Suppressor macrophage treated with lipopolysaccharide for 4 hours (primary cell): ENCODE measurements at regions not wholly inside any gene's neighbourhood (a gene's known extent, or its start where the extent isn't known, plus 50 kb on each side); places are given as distances from the start of the nearest gene placed in this dataset.
"Not testable (repeated sequence)": the region's sequence is repeated elsewhere in the genome, so short reads cannot be mapped to it uniquely, and the experiment has no call there.

Source experiments
- DNase-seq: peaks from one replicate; pipeline ENCODE4 v3.0.0-alpha.2; 2020

DNA sequence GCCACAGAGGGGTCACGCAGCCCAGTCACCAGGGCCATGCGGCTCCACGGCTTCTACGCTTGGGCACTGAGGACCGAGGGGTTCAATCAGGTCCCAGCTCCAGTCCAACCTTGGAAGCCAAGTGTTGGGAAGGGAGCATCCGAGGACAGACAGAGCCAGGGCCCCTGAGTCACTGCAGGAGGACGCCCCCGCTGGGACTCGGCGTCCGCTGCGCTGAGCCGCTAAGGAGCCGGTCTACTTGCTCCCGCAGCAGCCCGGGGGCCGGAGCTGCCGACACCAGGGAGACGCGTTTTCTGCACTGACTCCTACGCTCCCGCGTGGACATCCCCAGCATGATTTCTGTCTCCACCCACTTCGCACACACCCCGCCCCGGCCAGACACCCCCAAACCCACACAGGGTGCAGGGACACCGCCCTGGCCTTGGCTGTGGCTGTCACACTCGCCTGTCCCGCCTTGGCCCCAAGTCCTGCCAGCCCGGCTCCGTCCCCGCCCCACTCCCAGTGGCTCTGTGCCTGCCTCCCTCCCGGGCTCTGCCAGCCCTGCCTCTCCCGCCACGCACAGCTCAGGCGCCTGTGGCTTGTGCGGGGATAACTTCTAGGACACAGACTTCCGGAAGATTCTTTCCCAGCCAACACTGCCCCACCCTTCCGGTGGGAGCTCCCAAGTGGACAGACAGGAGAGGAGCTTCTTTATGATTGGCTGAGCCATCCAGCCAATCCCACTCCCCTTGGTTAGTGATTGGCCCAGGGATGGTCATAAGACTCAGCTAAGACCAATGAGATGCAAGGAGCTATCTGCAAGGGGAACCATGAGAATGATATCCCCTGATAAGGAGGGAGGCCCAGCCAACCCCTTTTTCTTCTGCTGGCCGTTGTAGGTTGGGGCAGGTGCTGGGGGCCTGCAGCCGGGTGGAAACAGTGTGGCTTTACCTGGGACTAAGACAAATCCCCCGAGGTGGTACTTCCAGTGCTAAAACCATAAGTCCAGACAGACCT lies 118.9 kb upstream of the SFSWAP start:
- no peak for DNase-seq

DNA sequence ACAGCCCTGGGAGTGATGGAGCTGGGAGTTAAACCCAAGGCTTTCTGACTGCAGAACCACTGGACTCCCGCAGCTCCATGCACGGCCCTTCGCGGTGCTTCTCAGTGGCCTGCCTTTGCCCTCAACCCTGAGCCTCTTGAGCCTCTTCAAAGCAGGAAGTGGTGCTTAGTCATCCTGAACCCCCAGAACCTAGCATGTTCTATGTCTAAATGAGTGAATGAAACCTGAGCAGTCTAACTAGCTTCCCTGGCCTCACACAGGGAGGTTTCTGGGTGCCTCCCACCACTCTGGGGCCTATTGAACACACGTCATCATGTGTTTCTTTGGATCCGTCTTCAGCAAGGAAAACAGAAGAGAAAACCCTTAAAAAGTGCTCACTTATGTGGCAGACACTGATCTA lies 117.9 kb upstream of the SFSWAP start:
- peak; percentile 16 for DNase-seq

DNA sequence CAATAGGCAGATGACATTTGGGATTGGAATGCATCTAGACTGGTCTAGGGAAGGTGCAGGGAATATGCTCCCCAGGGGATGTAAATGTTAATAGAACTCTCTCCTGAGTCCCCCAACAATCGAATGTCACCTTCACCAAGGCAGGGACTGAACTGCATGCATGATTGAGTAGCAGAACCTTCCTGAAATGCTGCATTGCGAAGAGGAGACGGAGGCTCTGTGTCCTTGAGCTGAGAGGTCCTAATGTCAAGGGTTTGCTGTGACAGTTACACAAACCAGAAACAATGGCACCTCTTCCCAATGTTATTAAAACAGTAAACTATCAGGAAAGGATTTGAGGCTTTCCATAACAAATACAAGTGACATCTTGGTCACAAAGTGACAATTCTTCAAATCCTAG lies 117.5 kb upstream of the SFSWAP start:
- DNase-seq = no peak

DNA sequence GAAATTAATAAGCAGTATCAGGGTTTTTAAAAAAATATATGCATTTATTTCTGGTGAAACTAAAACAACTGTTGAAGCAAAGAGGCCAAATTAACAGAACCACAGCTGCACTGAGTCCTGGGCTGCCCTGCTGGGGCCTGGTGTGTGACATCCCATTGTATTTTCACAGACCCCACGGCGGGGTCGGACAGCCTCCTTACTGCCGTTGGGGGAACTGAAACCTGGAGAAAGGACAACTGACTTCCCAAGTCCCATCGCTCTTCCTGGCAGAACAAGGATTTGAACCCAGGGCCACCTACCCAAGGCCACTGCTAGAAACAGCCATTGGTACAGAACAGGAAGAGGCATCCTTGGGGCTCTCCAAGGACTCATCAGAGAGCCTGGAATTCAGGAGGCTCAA lies 114.8 kb upstream of the SFSWAP start:
- no peak for DNase-seq

DNA sequence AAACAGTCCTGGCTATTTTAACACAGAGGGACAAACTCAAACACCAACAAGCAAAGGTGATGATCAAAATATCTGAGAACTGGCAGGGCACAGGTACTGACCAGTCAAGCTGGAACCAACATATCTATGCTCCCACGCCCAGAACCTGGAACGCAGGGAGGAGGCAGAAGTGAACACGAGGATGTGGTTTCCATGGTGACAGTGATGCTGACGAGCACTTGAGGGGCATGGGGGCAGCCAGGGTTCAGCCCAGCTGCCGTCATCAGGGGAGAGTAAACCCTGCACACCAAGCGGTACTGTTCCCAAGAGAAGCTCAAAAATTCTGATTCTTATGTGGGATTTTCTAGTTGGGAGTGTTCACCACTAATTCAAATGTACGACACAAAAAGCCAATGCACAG lies 113.6 kb upstream of the SFSWAP start:
- DNase-seq = no peak

DNA sequence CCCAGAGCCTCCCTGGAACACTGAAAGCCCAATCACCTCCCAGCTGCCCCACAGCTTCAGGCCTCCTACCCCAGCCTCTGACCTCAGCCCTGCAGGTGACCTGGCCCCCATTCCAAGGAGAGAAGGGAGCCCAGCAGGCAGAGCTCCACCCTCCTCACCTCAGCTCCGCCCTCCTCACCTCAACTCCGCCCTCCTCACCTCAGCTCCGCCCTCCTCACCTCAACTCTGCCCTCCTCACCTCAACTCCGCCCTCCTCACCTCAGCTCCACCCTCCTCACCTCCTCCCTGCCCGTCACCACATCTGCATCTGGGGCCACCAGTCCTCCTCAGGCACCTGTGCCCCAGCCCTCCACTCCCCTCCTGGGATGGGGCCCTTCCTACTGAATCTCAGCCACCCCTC lies 112.2 kb upstream of the SFSWAP start:
- DNase-seq = no peak

DNA sequence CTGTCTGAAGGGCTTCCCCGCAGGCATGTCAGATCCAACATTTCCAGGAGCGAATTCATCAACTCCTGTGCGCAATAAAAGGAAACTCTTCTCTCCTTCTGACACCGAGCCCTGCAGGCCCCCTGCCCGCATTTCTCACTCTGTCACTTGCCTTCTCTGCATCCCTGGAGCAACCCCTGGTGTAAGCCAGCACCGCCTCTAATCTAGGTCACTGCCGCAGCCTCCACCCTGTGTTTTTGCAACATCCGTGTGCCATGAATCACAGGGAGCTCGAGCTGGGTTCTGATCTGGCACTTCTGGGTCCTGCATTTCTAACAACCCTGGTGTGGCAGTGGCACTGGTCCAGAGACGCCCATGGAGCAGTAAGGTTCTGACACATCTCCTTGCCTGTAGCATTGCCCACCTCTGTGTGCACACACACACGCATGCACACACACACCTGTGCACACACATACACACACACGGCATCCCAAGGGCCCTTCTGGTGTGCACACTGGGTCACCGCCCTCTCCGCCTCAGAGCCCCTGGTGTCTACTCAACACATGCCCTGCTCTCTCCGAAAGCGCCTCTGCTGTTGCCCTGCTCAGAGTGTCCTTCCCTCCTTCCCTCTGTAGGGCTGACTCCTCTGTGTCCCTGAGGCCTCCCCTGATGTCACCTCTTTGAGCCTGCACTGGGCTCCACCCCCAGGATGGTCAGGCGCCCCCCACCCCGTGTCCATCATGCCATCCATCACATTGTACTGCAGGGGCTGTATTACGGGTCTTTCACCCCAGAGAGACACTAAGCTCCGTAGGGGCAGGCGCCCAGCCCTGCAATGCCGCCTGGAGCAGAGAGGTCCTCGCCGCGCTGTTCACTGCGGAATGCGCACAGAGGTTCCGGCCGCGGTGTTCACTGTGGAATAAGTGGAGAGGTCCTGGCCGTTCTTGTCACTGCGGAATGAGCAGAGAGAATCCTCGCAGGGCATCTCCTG lies 111.4 kb upstream of the SFSWAP start:
- DNase-seq = peak; percentile 25

DNA sequence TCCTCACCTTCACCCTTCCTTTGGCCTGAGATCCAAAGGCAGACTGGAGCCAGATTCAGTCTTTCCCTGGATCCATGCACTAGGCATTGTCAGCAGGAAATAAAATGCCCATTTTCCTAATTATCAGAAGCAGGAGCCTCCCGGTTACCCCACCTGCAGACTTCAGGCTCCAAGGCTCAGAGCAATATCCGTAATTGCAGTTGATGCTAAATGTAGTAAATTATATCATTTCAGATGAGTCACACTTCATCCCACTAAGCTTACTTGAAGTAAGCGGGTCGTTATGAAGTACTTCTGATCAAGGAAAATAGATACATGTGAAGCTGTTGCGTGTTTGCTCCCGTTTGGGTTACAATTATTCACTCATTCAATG lies 110.7 kb upstream of the SFSWAP start:
- DNase-seq = no peak

DNA sequence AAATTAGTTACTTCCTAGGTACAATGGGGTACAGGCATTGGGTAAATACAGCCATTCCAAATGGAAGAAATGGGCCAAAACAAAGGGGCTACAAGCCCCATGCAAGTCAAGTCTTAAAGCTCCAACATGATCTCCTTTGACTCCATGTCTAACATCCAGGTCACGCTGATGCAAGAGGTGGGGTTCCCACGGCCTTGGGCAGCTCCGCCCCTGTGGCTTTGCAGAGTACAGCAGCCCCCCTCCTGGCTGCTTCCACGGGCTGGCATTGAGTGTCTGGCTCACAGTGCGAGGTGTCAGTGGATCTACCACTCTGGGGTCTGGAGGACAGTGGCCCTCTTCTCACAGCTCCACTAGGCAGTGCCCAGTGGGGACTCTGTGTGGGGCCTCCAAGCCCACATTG lies 109.4 kb upstream of the SFSWAP start:
- not testable (repeated sequence) for DNase-seq

DNA sequence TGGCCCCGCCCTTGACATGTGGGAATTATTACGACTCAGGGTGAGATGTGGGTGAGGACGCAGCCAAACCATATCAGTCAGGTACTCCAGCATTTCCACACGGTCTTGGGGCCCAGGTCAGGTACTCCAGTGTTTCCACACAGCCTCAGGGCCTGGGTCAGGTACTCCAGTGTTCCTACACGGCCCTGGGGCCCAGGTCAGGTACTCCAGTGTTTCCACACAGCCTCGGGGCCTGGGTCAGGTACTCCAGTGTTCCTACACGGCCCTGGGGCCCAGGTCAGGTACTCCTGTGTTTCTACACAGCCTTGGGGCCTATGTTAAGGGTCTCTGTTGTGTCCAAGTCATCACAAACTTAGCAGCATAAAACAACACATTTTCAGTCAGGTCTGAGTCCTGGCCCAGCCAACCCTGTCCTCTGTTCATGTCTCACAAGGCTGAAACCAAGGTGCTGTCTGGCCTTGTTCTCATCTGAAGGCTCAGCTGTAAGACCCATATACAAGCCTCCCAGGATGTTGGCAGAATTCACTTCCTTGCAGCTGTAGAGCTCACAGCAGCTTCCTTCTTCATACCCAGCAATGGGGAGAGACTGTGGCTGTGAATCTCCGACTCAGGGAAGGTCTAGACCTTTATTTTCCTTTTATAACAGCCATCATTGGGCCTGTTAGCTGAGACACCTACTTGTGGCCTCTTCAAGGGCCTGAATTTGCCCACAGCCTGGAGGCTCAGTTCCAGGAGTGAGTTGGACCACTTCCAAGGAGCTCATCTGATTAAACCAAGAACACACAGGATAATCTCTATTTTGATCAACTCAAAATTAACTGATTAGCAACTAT lies 107.6 kb upstream of the SFSWAP start:
- DNase-seq = peak; percentile 22

DNA sequence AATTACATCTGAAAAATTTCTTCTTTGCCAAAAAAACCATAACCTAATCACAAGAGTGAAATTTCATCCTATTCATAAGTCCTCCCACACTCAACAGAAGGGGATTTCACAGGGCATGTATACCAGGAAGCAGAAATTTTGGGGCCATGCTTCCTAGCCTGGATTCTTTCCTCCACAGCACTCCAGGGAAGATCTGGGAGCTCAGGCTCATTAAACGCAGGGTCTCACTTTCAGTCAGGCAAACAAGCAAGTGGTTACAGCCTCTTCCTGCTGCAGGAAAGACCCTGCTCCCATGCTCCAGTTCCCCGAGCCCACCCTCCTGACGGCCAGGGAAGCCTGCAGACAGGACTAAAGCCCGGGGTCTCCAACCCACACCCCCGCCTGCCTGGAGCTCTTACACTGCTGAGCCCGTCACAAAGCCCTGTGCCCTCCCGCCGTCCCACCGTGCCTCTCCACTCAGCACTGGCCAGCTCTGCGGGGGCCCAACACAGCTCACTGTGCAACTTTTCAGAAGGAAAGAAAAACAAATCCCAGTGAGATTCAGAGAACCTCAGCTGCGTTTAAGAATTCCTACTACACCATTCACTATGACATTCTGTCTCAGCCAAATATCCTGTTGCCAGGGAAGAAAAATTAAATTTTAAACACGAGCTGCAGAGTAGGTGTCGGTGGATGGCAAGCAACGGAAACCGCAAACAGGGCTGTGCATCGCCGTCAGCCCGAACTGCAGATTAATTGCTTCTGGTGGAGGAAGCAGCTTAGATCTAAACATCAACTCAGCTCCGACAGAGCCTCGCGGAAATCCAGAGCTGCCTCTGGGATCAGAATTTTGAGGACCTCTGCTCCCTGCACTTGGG lies 106.7 kb upstream of the SFSWAP start:
- peak; percentile 36 for DNase-seq

DNA sequence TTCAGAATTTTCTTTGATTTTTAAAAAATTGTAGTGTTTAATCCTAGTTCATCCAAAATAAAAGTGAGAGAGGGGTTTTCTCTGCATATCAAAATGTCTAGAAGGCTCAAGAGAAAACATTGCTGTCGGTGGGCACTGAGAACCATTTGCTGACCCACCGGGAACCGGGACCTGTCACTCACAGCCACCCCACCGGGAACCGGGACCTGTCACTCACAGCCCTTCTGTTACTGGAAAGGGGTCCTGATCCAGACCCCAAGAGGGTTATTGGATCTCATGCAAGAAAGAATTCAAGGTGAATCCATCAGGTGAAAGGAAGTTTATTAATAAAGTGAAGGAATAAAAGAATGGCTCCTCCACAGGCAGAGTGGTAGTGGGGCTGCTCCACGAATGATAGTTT lies 106.0 kb upstream of the SFSWAP start:
- DNase-seq = no peak

DNA sequence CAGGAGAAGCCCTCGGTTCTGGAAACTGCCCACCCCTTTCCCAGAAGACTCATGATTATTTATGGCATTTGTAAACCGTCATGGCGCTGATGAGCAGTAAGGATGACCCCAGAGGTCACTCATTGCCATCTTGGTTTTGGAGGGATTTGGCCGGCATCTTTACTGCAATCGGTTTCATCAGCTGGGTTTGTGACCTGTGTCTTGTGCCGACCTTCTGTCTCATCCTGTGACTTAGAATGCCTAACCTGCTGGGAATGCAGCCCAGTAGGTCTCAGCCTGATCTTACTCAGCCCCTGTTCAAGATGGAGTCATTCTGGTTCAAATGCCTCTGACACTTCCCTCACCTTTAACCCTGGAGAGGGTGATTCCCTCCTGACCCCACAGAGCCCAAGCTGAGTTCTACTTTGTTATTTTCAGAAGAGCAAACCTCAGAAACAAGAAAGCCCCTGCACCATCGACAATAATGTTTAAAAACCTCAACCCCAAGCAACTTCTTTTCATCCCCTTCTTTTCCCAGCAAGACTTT lies 105.5 kb upstream of the SFSWAP start:
- DNase-seq = no peak

DNA sequence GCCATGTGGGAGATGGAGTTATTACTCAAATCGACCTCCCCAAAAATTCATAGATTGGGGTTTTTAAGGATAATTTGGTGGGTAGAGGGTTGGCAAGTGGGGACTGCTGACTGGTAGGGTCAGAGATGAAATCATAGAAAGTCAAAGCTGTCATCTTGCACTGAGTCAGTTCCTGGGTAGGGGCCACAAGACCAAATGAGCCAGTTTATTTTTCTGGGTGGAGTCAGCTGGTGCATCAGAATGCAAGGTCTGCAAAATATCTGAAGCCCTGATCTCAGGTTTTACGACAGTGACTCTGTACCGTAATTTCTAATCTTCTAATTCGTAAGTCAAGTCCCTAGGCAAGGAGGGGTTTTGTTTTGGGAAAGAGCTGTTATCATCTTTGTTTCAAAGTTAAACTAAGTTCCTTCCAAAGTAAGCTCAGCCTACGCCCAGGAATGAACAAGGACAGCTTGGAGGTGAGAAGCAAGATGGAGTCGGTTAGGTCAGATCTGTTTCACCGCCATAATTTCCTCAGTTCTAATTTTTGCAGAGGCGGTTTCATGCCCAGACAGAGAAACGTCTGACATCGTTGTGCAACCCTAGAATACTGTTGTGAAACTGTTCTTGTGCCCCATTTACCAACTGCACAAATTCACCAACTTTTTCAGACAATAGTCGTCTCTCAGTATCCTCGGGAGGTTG lies 104.5 kb upstream of the SFSWAP start:
- DNase-seq = peak; percentile 72

DNA sequence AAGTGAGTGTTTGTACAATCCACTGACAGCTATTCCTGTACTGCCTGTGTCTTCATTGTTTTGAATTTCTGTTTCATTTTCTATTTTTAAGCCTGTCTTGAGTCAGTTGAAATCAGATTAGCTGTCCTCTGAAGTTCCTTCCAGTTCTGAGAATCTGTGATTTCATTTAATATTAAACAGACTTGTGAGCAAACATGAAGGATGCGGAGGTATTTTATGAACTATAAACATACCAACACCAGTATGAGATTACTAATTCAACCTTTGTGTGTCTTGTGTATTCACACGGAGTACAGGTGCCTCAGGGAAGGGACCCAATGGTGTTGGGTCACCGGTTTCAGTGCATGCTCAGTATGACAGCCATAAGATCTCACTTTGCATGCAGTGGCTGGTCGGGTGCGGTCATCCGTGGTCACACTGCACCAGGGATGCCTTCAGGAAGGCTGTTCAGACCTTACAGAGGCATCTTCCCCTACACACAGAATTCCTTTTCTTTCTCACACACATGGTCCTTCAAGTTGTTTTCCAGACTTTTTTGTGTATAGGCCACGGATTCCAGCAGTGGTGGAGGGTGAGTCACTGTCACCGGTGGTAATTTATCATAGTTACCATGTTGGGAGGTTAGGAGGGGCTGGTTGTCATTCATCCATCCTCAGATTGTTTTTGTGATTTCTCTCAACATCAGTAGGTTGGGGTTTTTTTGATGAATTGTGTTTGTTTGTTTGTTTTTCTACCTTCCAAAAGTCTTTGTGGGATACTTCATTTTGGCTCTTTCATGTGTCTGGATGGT lies 103.0 kb upstream of the SFSWAP start:
- DNase-seq = peak; percentile 61

DNA sequence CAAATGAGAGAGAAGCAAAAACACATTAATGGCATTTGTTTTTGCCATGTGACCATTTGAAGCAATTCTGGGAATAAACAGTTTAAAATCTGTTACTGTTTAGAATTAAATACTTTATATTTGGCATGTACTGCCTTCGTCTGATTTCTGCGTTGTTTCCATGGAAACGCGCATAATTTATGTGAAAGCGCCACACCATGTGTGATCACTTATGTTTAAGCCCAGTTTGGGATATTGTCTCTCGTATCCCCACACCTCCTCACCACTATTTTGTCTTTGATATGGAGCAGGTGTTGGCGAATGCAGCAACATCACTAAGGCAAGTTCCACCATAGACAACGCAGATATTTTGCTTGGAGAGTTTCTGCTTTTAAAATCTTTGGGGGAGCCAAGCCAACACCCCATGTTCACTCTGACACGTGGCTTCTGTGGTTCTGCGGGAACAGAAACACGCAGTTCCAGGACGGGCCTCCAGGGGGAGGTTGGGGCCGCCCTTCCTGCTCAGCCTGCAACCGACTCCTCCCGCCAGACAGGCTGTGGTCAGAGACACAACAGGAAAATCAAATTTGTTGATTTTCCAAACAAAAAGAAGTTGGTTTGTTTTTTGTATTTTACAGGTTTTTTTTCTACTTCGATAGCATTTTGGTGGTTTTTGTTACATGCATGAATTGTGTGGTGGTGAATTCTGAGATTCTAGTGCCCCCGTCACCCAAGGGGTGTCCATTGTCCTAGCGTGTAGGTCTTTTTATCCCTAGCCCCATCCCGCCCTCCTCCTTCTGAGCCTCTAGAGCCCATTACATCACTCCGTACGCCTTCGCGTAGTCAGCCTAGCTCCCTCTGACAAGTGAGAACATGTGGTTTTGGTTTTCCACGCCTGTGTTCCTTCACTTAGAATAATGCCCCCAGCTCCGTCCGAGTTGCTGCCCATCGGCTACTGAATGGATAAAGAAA lies 101.9 kb upstream of the SFSWAP start:
- peak; percentile 71 for DNase-seq

DNA sequence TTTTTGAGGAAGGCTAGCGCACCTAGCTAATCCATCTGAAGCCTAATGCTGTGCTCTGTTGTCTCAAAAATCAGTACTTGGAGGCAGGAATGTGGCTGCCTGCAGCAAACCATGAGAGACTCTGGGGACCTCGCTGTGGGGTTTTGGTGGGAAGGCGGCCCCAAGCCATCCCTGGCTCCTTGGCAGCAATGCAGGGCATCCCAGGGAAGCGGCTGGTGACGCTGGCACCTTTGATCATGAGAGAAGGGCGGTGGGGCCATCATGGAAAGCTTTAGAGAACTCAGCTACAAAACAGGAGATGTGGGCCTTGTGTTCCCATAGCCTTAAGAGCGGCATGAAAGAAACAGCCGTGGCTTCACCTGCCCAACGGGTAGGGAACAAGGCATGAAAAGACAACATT lies 101.1 kb upstream of the SFSWAP start:
- no peak for DNase-seq

DNA sequence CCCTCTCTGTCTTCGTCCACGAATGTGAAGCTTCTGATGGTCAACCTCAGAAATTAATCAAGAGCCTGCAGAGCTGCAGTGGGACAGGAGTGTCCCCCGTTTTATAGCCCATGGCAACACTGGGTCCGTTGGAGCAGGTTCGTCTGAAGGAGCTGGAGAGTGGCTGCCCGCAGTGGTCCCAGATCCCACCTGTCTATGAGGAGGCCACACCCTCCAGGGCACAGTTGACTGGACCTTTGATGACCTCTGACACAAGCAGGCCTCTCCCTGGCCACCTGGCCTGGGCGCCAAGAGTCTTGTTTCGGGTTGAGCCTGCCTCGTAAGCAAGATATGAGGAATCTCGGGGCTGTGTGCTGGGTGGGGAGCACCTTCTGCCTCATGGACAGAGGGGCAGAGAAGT lies 100.7 kb upstream of the SFSWAP start:
- no peak for DNase-seq

DNA sequence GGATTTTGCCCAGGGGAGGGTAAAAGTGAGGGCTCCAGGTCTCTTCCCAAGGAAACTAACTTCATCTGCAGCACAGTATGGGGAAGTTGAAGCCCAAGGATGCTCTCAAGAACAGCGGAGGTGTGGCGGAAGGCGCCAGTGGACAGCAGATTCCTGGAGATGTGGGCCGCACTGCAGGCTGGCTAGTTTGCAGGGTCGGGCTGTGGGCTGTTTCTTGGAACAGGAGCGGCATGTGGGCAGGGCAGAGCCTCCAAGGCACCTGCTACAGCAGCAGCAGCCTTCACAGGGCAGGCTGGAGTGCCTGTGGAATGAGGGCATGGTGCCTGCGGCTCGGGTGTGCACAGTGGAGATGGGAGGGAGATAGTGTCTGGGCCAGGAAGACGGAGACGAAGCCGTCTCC lies 100.0 kb upstream of the SFSWAP start:
- DNase-seq = no peak
